Hepatocyte (in vitro differentiated cells): ENCODE measurements at regions not wholly inside any gene's neighbourhood (a gene's known extent, or its start where the extent isn't known, plus 50 kb on each side); places are given as distances from the start of the nearest gene placed in this dataset.

Experiments
- CTCF ChIP-seq: fragments of 200-600 bp; sonication (generic); IDR thresholded peaks from 2 replicates; pipeline ENCODE4 v1.5.1; 2016; ENCODE audit warnings: antibody characterized with exemption, mild to moderate bottlenecking; ENCODE audit not compliant: poor library complexity
- EZH2phosphoT487 ChIP-seq: fragments of 200-600 bp; sonication (generic); IDR thresholded peaks from one replicate; pipeline ENCODE4 v1.6.1; 2018; ENCODE audit warnings: antibody characterized with exemption, mild to moderate bottlenecking, low read depth, moderate library complexity; ENCODE audit not compliant: unreplicated experiment, severe bottlenecking

- TF ChIP-seq CTCF (no peak), EZH2phosphoT487 (no peak)
Measured at GRCh38 chr5:82861701-82862100, 215.5 kb downstream of the TMEM167A start.
